SHP77 (cell line): ENCODE measurements at regions not wholly inside any gene's neighbourhood (a gene's known extent, or its start where the extent isn't known, plus 50 kb on each side); places are given as distances from the start of the nearest gene placed in this dataset.
"Not testable (repeated sequence)": the region's sequence is repeated elsewhere in the genome, so short reads cannot be mapped to it uniquely, and the experiment has no call there.

Source experiments
- DNase-seq, 2 experiments: peaks; one replicate each; lab custom pipeline; 2025; lab: John Stamatoyannopoulos, UW

DNA sequence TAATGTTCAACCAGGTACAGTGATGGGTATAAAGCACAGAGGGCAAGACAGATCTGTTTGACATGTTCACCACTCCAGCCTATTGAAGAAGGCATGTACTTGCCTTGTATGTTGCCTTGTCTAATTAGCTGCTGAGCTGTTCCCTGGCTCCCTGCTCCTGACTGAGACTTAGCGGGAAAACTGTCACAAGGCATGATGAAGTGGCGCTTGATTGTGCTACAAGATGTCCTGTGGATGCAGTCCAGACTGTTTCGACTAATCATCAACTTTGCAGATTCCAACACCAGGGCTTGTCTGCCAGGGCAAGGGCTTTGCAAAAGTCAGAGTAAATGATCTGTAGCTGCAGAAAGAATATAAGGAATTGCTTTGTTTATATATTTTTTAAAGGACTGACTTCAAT is 136.2 kb upstream of the NRBF2 start:
- no peak for DNase-seq

- no peak for DNase-seq
These were observed 136.6 kb upstream of the NRBF2 start for GRCh38 chr10:62996516-62996915.

DNA sequence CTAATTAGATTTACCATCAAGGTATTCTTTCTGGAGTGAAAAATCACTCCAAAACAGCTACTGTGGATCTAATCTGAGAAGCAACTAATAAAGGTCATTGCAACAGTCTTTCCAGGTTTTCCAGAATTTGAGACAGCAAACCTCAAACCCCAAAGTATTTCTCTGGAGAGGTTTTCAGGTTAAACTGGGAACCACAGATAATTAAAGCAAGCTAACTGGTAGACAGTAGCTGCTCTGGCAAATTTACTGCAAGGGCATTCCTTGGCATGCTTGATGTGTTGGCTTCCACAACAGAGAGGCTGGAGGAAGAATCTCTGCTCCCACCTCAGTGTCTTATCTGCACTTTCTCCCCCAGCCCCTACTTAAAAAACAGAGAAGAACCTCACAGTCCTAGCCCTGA is 140.0 kb upstream of the NRBF2 start:
- DNase-seq: no peak

GRCh38 chr10:62992145-62992721 is 140.9 kb upstream of the NRBF2 start:
- DNase-seq: no peak

DNA sequence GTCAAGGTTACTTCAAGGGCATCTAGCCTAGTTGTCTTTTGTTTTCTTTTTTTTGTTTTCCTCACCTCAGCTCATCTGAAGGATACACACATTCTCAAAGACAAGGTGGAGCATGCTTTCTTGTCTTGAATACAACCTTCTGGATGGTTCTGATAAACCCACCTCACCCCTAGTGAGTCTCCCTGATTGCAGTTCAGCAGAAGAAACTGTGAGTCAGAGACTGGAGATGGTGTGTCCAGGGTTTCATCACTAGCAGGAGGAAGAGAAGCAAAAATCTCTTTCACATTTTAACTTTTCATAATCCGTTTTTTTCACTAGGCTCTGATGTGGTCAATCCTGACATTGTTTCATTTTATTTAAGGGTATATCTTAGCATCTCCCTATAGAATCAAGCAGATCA is 143.0 kb upstream of the NRBF2 start:
- DNase-seq: no peak

GRCh38 chr10:62985807-62986600 is 147.1 kb upstream of the NRBF2 start:
- no peak for DNase-seq

- no peak for DNase-seq
These were observed 152.0 kb upstream of the NRBF2 start for GRCh38 chr10:62981096-62981495.

DNA sequence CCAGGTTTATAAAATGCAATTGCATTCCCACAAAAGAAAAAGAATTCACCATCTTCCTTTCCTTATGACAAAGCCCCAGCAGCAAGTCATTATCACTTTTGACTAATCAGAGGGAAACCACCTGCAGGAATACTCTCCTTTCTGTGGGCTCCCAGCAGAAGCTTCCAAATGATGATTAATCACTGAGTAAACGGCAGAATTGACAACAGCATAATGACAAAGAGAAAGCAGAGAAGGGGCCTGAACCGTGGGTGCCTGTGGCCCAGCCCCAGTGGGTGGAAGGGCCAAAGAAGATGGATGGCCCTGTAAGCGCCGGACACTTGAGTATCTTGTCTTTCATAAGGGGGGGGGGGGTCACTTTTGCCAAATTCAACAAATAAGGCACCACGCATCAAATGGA is 152.4 kb upstream of the NRBF2 start:
- DNase-seq: no peak

DNA sequence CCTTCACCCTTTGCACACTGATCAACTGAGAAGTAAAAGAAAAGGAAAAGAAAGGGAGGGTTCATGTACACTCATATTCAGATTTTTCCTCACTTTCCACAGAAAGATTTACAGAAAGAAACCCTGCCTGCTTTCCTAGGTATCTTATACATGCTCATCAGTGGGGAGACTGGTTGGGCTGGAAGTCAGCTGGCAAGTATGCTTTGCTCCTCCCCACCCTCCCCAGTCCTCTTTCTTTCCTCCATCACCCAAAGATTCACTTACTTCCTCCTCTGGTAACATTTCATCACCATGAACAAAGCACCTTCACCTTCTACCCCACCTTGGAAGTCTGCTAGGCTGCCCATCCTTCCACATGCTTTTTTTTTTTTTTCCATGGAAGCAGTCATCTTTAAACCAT is 153.2 kb upstream of the NRBF2 start:
- DNase-seq: no peak

DNA sequence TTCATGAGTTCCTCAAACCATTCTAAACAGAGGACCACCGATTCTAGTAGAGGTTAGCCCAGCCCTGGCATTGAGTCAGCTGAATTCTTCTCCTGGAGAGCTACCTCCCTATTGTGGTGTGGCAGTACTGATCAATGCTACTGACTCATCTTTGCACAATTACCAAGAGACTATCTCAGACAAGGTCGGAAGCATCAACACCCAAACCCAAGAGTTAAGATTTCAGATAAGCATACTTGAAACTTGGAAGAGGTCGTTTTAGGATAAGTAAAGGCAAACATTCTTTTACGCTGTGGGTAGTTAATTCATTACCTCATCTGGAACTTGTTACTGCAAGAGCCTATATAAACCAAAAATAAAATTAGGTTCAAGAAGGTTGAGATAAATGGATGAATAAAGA is 154.6 kb upstream of the NRBF2 start:
- DNase-seq: no peak

DNA sequence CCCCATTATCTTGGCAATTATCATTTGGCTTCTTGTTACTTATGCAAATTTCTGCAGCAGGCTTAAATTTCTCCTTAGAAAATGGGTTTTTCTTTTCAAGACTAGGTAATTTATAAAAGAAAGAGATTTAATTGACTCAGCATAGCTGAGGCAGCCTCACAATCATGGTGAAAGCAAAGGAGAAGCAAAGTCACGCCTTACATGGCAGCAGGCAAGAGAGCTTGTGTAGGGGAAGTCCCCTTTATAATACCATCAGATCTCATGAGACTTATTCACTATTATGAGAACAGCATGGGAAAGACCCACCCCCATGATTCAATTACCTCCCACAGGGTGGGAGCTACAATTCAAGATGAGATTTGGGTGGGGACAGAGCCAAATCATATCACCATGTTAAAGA is 158.3 kb upstream of the NRBF2 start:
- DNase-seq: not testable (repeated sequence)

GRCh38 chr10:62972103-62972502 is 155.9 kb upstream of the EGR2 start:
- no peak for DNase-seq

GRCh38 chr10:62964026-62964425 is 147.9 kb upstream of the EGR2 start:
- DNase-seq: no peak

- no peak for DNase-seq
These were observed 145.9 kb upstream of the EGR2 start for GRCh38 chr10:62961951-62962523.

DNA sequence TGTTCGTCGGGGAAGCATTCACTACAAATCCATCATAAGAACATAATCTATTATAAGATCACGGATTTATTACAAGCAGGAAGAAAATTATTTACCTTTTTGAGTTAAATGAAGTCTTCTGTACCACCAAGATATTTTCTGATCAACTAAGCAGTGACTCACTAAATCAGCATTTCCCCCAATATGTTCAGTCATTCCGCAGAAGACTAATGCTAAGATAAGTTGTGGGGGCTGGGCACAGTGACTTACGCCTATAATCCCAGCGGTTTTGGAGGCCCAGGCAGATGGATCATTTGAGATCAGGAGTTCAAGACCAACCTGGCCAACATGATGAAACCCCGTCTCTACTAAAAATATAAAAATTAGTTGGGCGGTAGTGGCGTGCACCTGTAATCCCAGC is 144.2 kb upstream of the EGR2 start:
- no peak for DNase-seq

DNA sequence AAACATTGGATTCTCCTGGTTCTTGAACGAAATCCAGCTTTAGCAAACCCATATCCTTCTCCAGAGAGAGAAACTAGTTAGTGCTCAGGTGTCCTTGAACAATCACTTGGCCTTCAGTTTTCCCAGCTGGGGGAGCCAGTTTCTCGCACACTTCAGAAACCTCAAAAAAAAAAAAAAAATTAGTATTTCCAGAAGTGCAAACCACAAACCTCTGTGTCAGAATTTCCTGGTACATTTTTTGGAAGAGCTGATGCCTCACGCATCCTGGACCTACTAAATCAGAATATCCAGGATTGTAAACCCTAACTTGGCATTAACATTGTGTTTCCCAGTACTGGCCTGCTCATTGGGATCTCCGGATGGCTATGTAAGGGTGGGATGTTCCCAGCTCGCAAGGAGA is 143.4 kb upstream of the EGR2 start:
- DNase-seq: no peak

DNA sequence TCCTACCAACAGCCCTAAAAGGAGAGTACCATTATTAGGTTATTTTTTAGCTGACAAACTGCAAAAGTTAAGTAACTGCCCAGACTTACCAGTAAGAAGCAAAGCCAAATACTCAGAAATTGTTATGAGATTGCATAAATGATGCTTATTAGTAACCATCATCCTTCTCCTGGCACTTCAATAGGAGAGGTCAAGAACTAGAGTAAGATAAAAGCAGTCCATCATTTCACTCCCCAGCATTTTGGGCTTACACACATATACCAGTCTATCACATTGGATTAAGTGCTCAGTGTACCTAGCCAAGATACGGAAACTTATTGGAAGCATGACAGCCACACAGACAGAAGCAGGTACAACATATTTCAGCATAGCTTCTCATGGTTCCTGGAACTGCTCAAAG is 142.8 kb upstream of the EGR2 start:
- no peak for DNase-seq

GRCh38 chr10:62946278-62946677 is 130.1 kb upstream of the EGR2 start:
- DNase-seq: no peak

DNA sequence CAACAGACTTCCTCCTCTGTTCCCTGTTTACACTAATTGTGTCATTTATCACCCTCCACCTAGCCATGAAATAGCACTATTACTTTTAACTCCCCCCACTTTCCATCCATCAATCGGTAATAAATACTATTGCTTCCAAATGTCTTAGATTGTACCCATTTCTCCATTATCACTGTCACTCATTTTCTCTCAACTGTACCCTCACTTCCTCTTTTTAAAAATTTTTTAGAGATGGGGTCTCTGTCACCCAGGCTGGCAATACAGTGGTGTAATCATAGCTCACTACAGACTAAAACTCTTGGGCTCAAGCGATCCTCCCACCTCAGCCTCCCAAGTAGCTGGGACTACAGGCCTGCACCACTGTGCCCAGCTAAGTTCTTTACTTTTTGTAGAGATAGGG is 123.5 kb upstream of the EGR2 start:
- DNase-seq: no peak

DNA sequence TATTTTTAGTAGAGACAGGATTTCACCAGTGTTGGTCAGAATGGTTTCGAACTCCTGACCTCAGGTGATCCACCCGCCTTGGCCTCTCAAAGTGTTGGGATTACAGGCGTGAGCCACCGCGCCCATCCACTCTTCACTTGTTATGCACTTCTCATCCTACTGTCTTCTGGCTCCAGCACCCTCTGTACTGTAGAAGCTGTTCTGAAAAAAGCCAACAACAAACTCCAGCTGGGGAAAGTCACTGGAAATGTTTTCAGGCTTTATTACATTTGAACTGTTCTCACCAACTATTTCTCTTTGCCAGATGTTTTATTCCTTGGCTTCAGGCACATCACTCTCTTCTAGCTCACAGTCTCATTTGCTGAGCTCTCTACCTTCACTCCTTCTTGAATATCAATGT is 122.5 kb upstream of the EGR2 start:
- no peak for DNase-seq

GRCh38 chr10:62937674-62938073 is 121.5 kb upstream of the EGR2 start:
- no peak for DNase-seq

GRCh38 chr10:62935022-62935421 is 118.9 kb upstream of the EGR2 start:
- no peak for DNase-seq

GRCh38 chr10:62934258-62934657 is 118.1 kb upstream of the EGR2 start:
- DNase-seq: no peak

DNA sequence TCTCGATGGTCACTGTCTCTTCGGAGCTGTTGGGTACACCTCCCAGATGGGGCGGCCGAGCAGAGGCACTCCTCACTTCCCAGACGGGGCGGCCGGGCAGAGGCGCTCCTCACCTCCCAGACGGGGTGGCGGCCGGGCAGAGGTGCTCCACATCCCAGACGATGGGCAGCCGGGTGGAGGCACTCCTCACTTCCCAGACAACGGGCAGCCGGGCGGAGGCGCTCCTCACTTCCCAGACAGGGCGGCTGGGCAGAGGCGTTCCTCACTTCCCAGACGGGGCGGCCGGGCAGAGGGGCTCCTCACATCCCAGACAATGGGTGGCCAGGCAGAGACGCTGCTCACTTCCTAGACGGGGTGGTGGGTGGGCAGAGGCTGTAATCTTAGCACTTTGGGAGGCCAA is 112.6 kb upstream of the EGR2 start:
- not testable (repeated sequence) for DNase-seq
